ENCODE measurements at regions not wholly inside any gene's neighbourhood (a gene's known extent, or its start where the extent isn't known, plus 50 kb on each side); places are given as distances from the start of the nearest gene placed in this dataset.

GRCh38 chr2:182545420-182546167, 118.8 kb upstream of the PDE1A start (continued):
- TF ChIP-seq ZNF462 (CRISPR knock-in tag; IDR thresholded peaks at IDR 0.05) (no peak), POLR2AphosphoS5 (IDR thresholded peaks at IDR 0.05; ENCODE audit: low read depth) (no peak), CREB1 (CRISPR knock-in tag; IDR thresholded peaks at IDR 0.05; ENCODE audit: low read depth) (no peak)

- Mint-ChIP-seq H3K4me1 (peaks cover 12% of the 10 kb centered on the region; the same call in 2 of the 3 replicates), H3K4me3 (no peak overlapping the region), H3K9me3 (no peaks in the 10 kb centered on the region), H3K27ac (peak overlapping the region; percentile 63), H3K27me3 (ENCODE audit: insufficient read depth, low read depth, poor library complexity) (peaks cover 3% of the 10 kb centered on the region), H3K36me3 (ENCODE audit: low read depth) (no peaks in the 10 kb centered on the region)
- H3K9me2 ChIP-seq (ENCODE audit: insufficient read depth), result 0 out of 2 replicates have a peak, but pooled peaks cover 4% of the 10 kb centered on the region
- H3K27me3 ChIP-seq (ENCODE audit: insufficient read depth), result no peaks in the 10 kb centered on the region
- no peaks in the 10 kb centered on the region for H3F3A ChIP-seq (replicated peaks; ENCODE audit: low read depth)
- H3K79me2 ChIP-seq (replicated peaks; ENCODE audit: insufficient read depth), result no peaks in the 10 kb centered on the region
- no peak overlapping the region for H3K4me2 ChIP-seq
- no peaks in the 10 kb centered on the region for H4K20me1 ChIP-seq (replicated peaks; ENCODE audit: insufficient read depth)
- no peaks in the 10 kb centered on the region; the same call in none of the 2 replicates for H3K4me1 ChIP-seq (ENCODE audit: insufficient read depth)
- DNase-seq (ENCODE audit: low spot score), result peak; percentile 15
- H3K4me3 ChIP-seq, result no peak overlapping the region
- no peaks in the 10 kb centered on the region for H3K36me3 ChIP-seq (ENCODE audit: insufficient read depth)
- no peak for ATAC-seq
- H3K27ac ChIP-seq (ENCODE audit: low read depth), result no peak overlapping the region
- H2AFZ ChIP-seq, result peak overlapping the region; percentile 24; the same call in 1 of the 2 replicates
- TF ChIP-seq STAT1 (IDR thresholded peaks at IDR 0.05; ENCODE audit: unreplicated experiment) (no peak), EZH2phosphoT487 (IDR thresholded peaks at IDR 0.05; ENCODE audit: unreplicated experiment) (no peak), EZH2 (IDR thresholded peaks at IDR 0.05; ENCODE audit: low read depth, unreplicated experiment) (no peak), ZNF462 (CRISPR knock-in tag; IDR thresholded peaks at IDR 0.05) (no peak), POLR2AphosphoS5 (IDR thresholded peaks at IDR 0.05; ENCODE audit: low read depth) (no peak)
Measured at GRCh38 chr2:182548031-182548950, 121.5 kb upstream of the PDE1A start.
